GM12873 (cell line): ENCODE measurements at regions not wholly inside any gene's neighbourhood (a gene's known extent, or its start where the extent isn't known, plus 50 kb on each side); places are given as distances from the start of the nearest gene placed in this dataset.

ENCODE experiments used
- CTCF ChIP-seq: IDR thresholded peaks from 2 replicates; pipeline ENCODE4 v1.5.1; 2012; ENCODE audit warnings: low read depth, mild to moderate bottlenecking, moderate library complexity, low read length, control low read depth; ENCODE audit not compliant: insufficient read depth; ENCODE audit errors: missing control alignments

DNA sequence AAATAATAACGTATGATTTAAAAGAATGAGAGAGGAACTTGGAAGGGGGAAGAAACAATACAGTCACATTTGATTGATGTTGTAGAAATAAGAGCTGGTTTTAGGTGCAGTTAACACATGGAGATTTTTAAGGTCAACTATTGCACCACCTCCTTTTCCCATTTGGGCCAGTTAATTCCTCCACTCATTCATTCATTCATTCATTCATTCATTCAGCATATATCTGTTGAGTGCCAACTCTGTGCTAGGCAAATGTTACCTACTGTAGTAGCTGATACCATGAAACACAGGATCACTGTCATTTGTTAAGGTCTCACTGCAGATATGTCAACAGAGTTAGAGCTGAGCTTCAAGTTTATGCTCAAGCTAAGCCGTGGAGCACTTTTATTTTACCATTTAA lies 115.7 kb upstream of the ARID2 start:
- no peak for TF ChIP-seq CTCF

DNA sequence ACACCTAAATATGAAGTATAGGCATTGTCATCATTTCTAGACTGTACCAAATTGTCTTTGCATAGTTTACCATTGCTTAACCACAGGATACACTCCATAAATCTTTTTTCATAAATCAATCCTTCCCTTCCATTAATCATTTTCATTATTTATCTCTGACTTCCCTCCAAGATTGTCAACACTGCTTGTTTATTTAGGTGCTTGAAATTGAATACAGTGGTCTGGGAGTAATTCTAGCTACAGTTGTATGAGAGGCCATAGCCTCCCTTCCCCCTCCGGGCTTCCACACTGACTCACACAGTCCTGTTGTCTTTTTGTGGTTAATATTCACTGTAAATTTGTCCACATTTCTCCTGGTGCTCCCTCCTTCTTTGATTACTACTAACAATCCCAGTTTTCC lies 114.2 kb upstream of the ARID2 start:
- TF ChIP-seq CTCF = no peak

- TF ChIP-seq CTCF = no peak
Measured at GRCh38 chr12:45619736-45620135, 109.8 kb upstream of the ARID2 start.

DNA sequence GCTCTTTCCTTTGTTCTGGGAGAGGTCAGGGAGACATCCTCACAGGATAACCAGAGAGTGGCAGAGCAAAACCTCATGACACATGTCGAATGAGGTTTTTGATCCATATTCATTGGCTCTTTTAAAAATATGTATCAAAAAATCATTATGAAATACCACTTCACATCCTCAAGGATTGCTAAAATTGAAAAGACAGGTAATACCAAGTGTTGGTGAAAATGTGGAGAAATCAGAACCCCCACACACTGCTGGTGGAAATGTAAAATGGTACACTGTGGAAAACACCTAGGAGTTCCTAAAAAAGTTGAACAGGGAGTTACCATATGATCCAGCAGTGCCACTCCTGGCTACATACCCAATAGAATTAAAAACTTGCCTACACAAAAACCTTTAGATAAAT lies 107.8 kb upstream of the ARID2 start:
- TF ChIP-seq CTCF = no peak

DNA sequence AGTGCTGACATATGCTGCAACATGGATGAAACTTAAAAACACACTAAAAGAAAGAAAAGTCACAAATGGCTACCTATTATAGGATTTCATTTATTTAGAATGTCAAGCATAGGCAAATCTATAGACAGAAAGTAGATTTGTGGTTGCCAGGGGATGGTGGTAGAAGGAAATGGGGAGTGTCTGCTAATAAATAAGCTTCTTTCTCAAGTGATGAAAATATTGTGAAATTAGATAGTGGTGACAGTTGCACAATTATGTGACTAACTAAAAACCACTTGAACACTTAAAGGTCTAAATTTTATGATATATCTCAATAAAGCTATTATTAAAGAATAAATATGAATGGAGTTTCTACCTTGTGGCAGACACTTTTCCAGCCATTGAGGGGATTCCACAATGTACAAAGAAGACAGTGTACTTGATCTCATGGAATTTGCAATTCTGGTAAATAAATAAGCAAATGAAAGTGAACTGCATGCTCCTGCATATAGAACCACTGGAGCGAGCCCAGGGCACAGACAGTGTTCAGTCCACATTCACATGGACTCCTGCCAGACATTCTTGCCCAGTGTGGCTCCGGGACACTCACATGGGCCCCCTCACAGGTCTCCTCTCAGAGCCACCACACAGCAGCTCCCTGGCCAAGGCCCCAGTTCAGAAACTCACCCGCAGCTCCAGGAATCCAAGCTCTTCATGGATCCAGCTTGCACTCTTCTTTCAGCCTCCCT lies 107.1 kb upstream of the ARID2 start:
- TF ChIP-seq CTCF = no peak

GRCh38 chr12:45623221-45623620 lies 106.3 kb upstream of the ARID2 start:
- no peak for TF ChIP-seq CTCF

- no peak for TF ChIP-seq CTCF
Measured at GRCh38 chr12:45623940-45624339, 105.6 kb upstream of the ARID2 start.
